Neural progenitor cell (in vitro differentiated cells): ENCODE measurements at regions not wholly inside any gene's neighbourhood (a gene's known extent, or its start where the extent isn't known, plus 50 kb on each side); places are given as distances from the start of the nearest gene placed in this dataset.
A peak's percentile ranks its signal among the peaks of the same experiment; 100 is the strongest.
"Not testable (repeated sequence)": the region's sequence is repeated elsewhere in the genome, so short reads cannot be mapped to it uniquely, and the experiment has no call there.

Source experiments
- DNase-seq: peaks from one replicate; pipeline ENCODE4 v3.0.0-alpha.2; 2016; ENCODE audit warnings: low spot score
- H2AFZ ChIP-seq: fragments of 200-600 bp; sonication (generic); replicated peaks from 2 replicates; pipeline ENCODE4 v1.6.1; 2016; ENCODE audit warnings: antibody characterized with exemption
- H3F3A ChIP-seq: fragments of 200-600 bp; sonication (generic); 2 replicates; pipeline ENCODE4 v1.6.1; 2016; ENCODE audit warnings: antibody characterized with exemption, low read depth
- H3K27ac ChIP-seq: fragments of 200-600 bp; sonication (generic); 2 replicates; pipeline ENCODE4 v1.5.1; 2016; ENCODE audit warnings: mild to moderate bottlenecking
- H3K27me3 ChIP-seq: fragments of 200-600 bp; sonication (generic); 2 replicates; pipeline ENCODE4 v1.6.1; 2016; ENCODE audit warnings: mild to moderate bottlenecking, moderate library complexity
- H3K36me3 ChIP-seq: fragments of 200-600 bp; sonication (generic); 2 replicates; pipeline ENCODE4 v1.5.1; 2016
- H3K4me1 ChIP-seq: fragments of 200-600 bp; sonication (generic); 2 replicates; pipeline ENCODE4 v1.6.1; 2016; ENCODE audit warnings: mixed run types
- H3K4me2 ChIP-seq: fragments of 200-600 bp; sonication (generic); 2 replicates; pipeline ENCODE4 v1.6.1; 2016
- H3K4me3 ChIP-seq: fragments of 200-600 bp; sonication (generic); 2 replicates; pipeline ENCODE4 v1.5.1; 2016
- H3K79me2 ChIP-seq: fragments of 200-600 bp; sonication (generic); 2 replicates; pipeline ENCODE4 v1.6.1; 2016; ENCODE audit warnings: low read depth
- H3K9ac ChIP-seq: fragments of 200-600 bp; sonication (generic); 2 replicates; pipeline ENCODE4 v1.6.1; 2016
- H3K9me3 ChIP-seq: fragments of 200-600 bp; sonication (generic); 2 replicates; pipeline ENCODE4 v1.5.1; 2016; ENCODE audit warnings: low read depth
- H4K20me1 ChIP-seq: fragments of 200-600 bp; sonication (generic); 2 replicates; pipeline ENCODE4 v1.6.1; 2016; ENCODE audit warnings: low read depth
- H3K27ac Mint-ChIP-seq: 3 replicates; pipeline ENCODE4 v1.8.0; 2021; ENCODE audit warnings: mixed read lengths
- H3K27me3 Mint-ChIP-seq: 2 replicates; pipeline ENCODE4 v1.8.0; 2022; ENCODE audit warnings: low read depth, mild to moderate bottlenecking, inconsistent platforms, moderate library complexity, mixed read lengths; ENCODE audit not compliant: insufficient read depth
- H3K36me3 Mint-ChIP-seq: 3 replicates; pipeline ENCODE4 v1.8.0; 2021; ENCODE audit warnings: mixed read lengths
- H3K4me1 Mint-ChIP-seq: 3 replicates; pipeline ENCODE4 v1.8.0; 2021; ENCODE audit warnings: mixed read lengths
- H3K4me3 Mint-ChIP-seq: 3 replicates; pipeline ENCODE4 v1.8.0; 2021; ENCODE audit warnings: mild to moderate bottlenecking, moderate library complexity, mixed read lengths
- H3K9me3 Mint-ChIP-seq: 3 replicates; pipeline ENCODE4 v1.8.0; 2020; ENCODE audit warnings: mixed read lengths
- EZH2 ChIP-seq: fragments of 200-600 bp; sonication (generic); IDR thresholded peaks from 2 replicates; pipeline ENCODE4 v1.6.1; 2017; ENCODE audit warnings: antibody characterized with exemption, mild to moderate bottlenecking, moderate library complexity
- EZH2phosphoT487 ChIP-seq: fragments of 200-600 bp; sonication (generic); IDR thresholded peaks from 2 replicates; pipeline ENCODE4 v1.6.1; 2017; ENCODE audit warnings: antibody characterized with exemption
- TF ChIP-seq, protein P1 (sequence below): fragments of 200-600 bp; sonication (generic); IDR thresholded peaks from 2 replicates; pipeline ENCODE4 v1.5.1; 2017; ENCODE audit warnings: antibody characterized with exemption, mild to moderate bottlenecking

DNA sequence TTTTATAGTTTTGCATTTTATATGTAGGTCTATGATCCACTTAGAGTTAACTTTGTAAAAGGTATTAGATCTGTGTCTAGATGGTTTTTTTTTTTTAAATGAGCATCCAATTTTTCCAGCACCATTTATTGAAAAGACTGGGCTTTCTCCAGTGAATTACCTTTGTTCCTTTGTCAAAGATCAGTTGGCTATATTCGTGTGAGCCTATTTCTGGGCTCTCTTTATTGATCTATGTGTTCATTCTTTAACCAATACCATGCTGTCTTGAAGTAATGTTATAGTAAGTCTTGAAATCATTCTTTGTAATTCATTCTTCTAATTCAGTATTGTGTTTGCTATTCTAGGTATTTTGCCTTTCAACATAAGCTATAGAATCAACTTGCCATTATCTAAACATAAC is 165.4 kb upstream of the ARPP21 start:
- Mint-ChIP-seq H3K9me3 (peaks cover 9% of the 10 kb centered on the region), H3K36me3 (no peaks in the 10 kb centered on the region), H3K27me3 (peaks cover 3% of the 10 kb centered on the region), H3K27ac (no peak overlapping the region), H3K4me1 (no peaks in the 10 kb centered on the region), H3K4me3 (no peak overlapping the region)
- no peaks in the 10 kb centered on the region for H3K27me3 ChIP-seq
- TF ChIP-seq EZH2, result no peak
- TF ChIP-seq EZH2phosphoT487, result no peak
- TF ChIP-seq, protein P1, sequence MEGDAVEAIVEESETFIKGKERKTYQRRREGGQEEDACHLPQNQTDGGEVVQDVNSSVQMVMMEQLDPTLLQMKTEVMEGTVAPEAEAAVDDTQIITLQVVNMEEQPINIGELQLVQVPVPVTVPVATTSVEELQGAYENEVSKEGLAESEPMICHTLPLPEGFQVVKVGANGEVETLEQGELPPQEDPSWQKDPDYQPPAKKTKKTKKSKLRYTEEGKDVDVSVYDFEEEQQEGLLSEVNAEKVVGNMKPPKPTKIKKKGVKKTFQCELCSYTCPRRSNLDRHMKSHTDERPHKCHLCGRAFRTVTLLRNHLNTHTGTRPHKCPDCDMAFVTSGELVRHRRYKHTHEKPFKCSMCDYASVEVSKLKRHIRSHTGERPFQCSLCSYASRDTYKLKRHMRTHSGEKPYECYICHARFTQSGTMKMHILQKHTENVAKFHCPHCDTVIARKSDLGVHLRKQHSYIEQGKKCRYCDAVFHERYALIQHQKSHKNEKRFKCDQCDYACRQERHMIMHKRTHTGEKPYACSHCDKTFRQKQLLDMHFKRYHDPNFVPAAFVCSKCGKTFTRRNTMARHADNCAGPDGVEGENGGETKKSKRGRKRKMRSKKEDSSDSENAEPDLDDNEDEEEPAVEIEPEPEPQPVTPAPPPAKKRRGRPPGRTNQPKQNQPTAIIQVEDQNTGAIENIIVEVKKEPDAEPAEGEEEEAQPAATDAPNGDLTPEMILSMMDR, result no peak
- H3K79me2 ChIP-seq, result no peaks in the 10 kb centered on the region
- H3K9ac ChIP-seq, result no peak overlapping the region
- H3K9me3 ChIP-seq, result no peaks in the 10 kb centered on the region
- no peak for DNase-seq
- no peaks in the 10 kb centered on the region for H3K36me3 ChIP-seq
- no peaks in the 10 kb centered on the region for H3K4me1 ChIP-seq
- H3K27ac ChIP-seq, result no peak overlapping the region
- no peak overlapping the region for H3K4me2 ChIP-seq
- H3F3A ChIP-seq, result no peaks in the 10 kb centered on the region
- H4K20me1 ChIP-seq, result no peaks in the 10 kb centered on the region
- no peak overlapping the region for H3K4me3 ChIP-seq
- H2AFZ ChIP-seq, result no peak overlapping the region

GRCh38 chr3:35482566-35482965 is 156.8 kb upstream of the ARPP21 start:
- not testable (repeated sequence) for H3K27ac ChIP-seq, H3K4me3 Mint-ChIP-seq, H3K36me3 ChIP-seq, H3K36me3 Mint-ChIP-seq, H3K79me2 ChIP-seq, H3K9ac ChIP-seq, H4K20me1 ChIP-seq, H3K27ac Mint-ChIP-seq, H3F3A ChIP-seq, H3K4me3 ChIP-seq, H3K9me3 ChIP-seq, H3K27me3 Mint-ChIP-seq, H3K27me3 ChIP-seq
- DNase-seq, result peak; percentile 31
- H3K4me1 ChIP-seq, result peaks cover 29% of the 10 kb centered on the region
- Mint-ChIP-seq H3K9me3 (peaks cover 10% of the 10 kb centered on the region), H3K4me1 (peaks cover 24% of the 10 kb centered on the region)
- peak overlapping the region; percentile 85 for H2AFZ ChIP-seq
- H3K4me2 ChIP-seq, result peak overlapping the region; percentile 10

- DNase-seq, result no peak
- TF ChIP-seq, protein P1, result no peak
- no peak for TF ChIP-seq EZH2phosphoT487
- TF ChIP-seq EZH2, result no peak
- no peak overlapping the region for H3K4me3 ChIP-seq
- no peaks in the 10 kb centered on the region for H4K20me1 ChIP-seq
- peaks cover 10% of the 10 kb centered on the region for H3K9me3 Mint-ChIP-seq
- no peaks in the 10 kb centered on the region for H3F3A ChIP-seq
- peaks cover 29% of the 10 kb centered on the region for H3K4me1 ChIP-seq
- H3K27me3 Mint-ChIP-seq, result no peaks in the 10 kb centered on the region
- H3K4me1 Mint-ChIP-seq, result peaks cover 26% of the 10 kb centered on the region
- H3K27ac ChIP-seq, result no peak overlapping the region
- H3K27ac Mint-ChIP-seq, result peak overlapping the region; percentile 50
- no peak overlapping the region for H3K4me2 ChIP-seq
- H3K9ac ChIP-seq, result no peak overlapping the region
- peak overlapping the region; percentile 85 for H2AFZ ChIP-seq
- H3K36me3 ChIP-seq, result no peaks in the 10 kb centered on the region
- H3K79me2 ChIP-seq, result no peaks in the 10 kb centered on the region
- H3K27me3 ChIP-seq, result no peaks in the 10 kb centered on the region
- H3K36me3 Mint-ChIP-seq, result no peaks in the 10 kb centered on the region
- H3K9me3 ChIP-seq, result no peaks in the 10 kb centered on the region
- no peak overlapping the region for H3K4me3 Mint-ChIP-seq
Observed at GRCh38 chr3:35483131-35483530, 156.2 kb upstream of the ARPP21 start.

DNA sequence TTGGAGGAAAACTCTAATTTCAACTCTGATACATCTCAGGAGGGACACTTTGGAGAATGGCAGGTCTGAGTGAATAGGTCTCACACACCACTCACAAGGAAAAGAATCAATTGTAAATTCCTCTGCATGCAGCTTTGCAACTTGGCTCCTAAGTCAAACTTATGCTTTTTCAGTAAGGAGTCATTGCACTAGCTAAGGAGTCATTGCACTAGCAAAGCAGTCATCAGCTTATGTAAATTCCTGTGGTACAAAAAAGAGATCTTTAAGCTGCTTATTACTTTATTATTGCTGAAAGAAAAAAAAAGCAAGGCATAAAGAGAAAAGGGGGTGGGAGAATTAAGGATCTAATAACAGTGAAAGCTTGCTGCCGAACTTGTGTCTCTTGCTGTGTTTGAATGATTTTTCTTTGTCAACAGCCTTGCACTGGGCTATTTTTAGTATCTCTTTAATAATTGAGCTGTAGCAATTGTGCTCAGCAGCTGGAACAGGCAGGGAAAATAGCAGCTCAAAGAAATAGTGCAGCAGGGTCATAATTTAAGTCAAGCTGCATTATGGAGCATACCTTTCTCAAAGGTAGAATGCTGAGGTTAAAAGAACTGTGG is 154.3 kb upstream of the ARPP21 start:
- Histone ChIP-seq H3K4me1 (peaks cover 29% of the 10 kb centered on the region), H3F3A (no peaks in the 10 kb centered on the region), H3K27ac (peak overlapping the region; percentile 29), H3K79me2 (no peaks in the 10 kb centered on the region), H3K27me3 (no peaks in the 10 kb centered on the region), H3K4me2 (peak overlapping the region; percentile 39), H2AFZ (no peak overlapping the region), H3K36me3 (no peaks in the 10 kb centered on the region), H4K20me1 (no peaks in the 10 kb centered on the region), H3K9ac (no peak overlapping the region), H3K4me3 (no peak overlapping the region), H3K9me3 (no peaks in the 10 kb centered on the region)
- no peak for DNase-seq
- no peaks in the 10 kb centered on the region for H3K27me3 Mint-ChIP-seq
- H3K9me3 Mint-ChIP-seq, result peaks cover 10% of the 10 kb centered on the region
- TF ChIP-seq, protein P1, result no peak
- no peak for TF ChIP-seq EZH2
- TF ChIP-seq EZH2phosphoT487, result no peak
- H3K36me3 Mint-ChIP-seq, result no peaks in the 10 kb centered on the region
- H3K4me1 Mint-ChIP-seq, result peaks cover 26% of the 10 kb centered on the region
- no peak overlapping the region for H3K4me3 Mint-ChIP-seq
- no peak overlapping the region for H3K27ac Mint-ChIP-seq
